ENCODE measurements at regions not wholly inside any gene's neighbourhood (a gene's known extent, or its start where the extent isn't known, plus 50 kb on each side); places are given as distances from the start of the nearest gene placed in this dataset.

- TF ChIP-seq, protein P1, sequence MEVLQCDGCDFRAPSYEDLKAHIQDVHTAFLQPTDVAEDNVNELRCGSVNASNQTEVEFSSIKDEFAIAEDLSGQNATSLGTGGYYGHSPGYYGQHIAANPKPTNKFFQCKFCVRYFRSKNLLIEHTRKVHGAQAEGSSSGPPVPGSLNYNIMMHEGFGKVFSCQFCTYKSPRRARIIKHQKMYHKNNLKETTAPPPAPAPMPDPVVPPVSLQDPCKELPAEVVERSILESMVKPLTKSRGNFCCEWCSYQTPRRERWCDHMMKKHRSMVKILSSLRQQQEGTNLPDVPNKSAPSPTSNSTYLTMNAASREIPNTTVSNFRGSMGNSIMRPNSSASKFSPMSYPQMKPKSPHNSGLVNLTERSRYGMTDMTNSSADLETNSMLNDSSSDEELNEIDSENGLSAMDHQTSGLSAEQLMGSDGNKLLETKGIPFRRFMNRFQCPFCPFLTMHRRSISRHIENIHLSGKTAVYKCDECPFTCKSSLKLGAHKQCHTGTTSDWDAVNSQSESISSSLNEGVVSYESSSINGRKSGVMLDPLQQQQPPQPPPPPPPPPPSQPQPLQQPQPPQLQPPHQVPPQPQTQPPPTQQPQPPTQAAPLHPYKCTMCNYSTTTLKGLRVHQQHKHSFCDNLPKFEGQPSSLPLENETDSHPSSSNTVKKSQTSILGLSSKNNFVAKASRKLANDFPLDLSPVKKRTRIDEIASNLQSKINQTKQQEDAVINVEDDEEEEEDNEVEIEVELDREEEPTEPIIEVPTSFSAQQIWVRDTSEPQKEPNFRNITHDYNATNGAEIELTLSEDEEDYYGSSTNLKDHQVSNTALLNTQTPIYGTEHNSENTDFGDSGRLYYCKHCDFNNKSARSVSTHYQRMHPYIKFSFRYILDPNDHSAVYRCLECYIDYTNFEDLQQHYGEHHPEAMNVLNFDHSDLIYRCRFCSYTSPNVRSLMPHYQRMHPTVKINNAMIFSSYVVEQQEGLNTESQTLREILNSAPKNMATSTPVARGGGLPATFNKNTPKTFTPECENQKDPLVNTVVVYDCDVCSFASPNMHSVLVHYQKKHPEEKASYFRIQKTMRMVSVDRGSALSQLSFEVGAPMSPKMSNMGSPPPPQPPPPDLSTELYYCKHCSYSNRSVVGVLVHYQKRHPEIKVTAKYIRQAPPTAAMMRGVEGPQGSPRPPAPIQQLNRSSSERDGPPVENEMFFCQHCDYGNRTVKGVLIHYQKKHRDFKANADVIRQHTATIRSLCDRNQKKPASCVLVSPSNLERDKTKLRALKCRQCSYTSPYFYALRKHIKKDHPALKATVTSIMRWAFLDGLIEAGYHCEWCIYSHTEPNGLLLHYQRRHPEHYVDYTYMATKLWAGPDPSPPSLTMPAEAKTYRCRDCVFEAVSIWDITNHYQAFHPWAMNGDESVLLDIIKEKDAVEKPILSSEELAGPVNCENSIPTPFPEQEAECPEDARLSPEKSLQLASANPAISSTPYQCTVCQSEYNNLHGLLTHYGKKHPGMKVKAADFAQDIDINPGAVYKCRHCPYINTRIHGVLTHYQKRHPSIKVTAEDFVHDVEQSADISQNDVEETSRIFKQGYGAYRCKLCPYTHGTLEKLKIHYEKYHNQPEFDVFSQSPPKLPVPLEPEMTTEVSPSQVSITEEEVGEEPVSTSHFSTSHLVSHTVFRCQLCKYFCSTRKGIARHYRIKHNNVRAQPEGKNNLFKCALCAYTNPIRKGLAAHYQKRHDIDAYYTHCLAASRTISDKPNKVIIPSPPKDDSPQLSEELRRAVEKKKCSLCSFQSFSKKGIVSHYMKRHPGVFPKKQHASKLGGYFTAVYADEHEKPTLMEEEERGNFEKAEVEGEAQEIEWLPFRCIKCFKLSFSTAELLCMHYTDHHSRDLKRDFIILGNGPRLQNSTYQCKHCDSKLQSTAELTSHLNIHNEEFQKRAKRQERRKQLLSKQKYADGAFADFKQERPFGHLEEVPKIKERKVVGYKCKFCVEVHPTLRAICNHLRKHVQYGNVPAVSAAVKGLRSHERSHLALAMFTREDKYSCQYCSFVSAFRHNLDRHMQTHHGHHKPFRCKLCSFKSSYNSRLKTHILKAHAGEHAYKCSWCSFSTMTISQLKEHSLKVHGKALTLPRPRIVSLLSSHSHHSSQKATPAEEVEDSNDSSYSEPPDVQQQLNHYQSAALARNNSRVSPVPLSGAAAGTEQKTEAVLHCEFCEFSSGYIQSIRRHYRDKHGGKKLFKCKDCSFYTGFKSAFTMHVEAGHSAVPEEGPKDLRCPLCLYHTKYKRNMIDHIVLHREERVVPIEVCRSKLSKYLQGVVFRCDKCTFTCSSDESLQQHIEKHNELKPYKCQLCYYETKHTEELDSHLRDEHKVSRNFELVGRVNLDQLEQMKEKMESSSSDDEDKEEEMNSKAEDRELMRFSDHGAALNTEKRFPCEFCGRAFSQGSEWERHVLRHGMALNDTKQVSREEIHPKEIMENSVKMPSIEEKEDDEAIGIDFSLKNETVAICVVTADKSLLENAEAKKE (CRISPR knock-in tag; IDR thresholded peaks at IDR 0.05), result no peak
- TF ChIP-seq EZH2 (IDR thresholded peaks at IDR 0.05; ENCODE audit: low read depth, unreplicated experiment) (no peak), EZH2phosphoT487 (IDR thresholded peaks at IDR 0.05; ENCODE audit: unreplicated experiment) (no peak), ZNF114 (CRISPR knock-in tag; IDR thresholded peaks at IDR 0.05) (no peak), NANOG (IDR thresholded peaks at IDR 0.05; ENCODE audit: borderline replicate concordance) (no peak), ZNF331 (CRISPR knock-in tag; IDR thresholded peaks at IDR 0.05; ENCODE audit: low read depth) (no peak)
Observed at GRCh38 chr12:94094700-94095099, 53.7 kb upstream of the PLXNC1 start (continued).

- DNase-seq (ENCODE audit: low spot score) (no peak), ATAC-seq (no peak)
- Mint-ChIP-seq H3K27me3 (ENCODE audit: insufficient read depth, low read depth, poor library complexity) (peaks cover 10% of the 10 kb centered on the region), H3K36me3 (ENCODE audit: low read depth) (no peaks in the 10 kb centered on the region), H3K4me1 (peaks cover 2% of the 10 kb centered on the region; the same call in 1 of the 3 replicates), H3K27ac (no peak overlapping the region), H3K9me3 (no peaks in the 10 kb centered on the region), H3K4me3 (no peak overlapping the region)
- H2AFZ ChIP-seq, result 0 out of 2 replicates have a peak overlapping the region, but pooled peaks have one; percentile 10
- no peaks in the 10 kb centered on the region for H3K27me3 ChIP-seq (ENCODE audit: insufficient read depth)
- no peak overlapping the region for H3K4me2 ChIP-seq
- H3K9me2 ChIP-seq (ENCODE audit: insufficient read depth), result no peaks in the 10 kb centered on the region
- no peaks in the 10 kb centered on the region for H4K20me1 ChIP-seq (replicated peaks; ENCODE audit: insufficient read depth)
- H3K36me3 ChIP-seq (ENCODE audit: insufficient read depth), result no peaks in the 10 kb centered on the region
- no peaks in the 10 kb centered on the region for H3K4me1 ChIP-seq (ENCODE audit: insufficient read depth)
- H3K79me2 ChIP-seq (replicated peaks; ENCODE audit: insufficient read depth), result no peaks in the 10 kb centered on the region
- no peak overlapping the region for H3K4me3 ChIP-seq
- TF ChIP-seq CREB1 (CRISPR knock-in tag; IDR thresholded peaks at IDR 0.05; ENCODE audit: low read depth), result no peak
- no peak for TF ChIP-seq EZH2 (IDR thresholded peaks at IDR 0.05; ENCODE audit: low read depth, unreplicated experiment)
- no peak for TF ChIP-seq ZNF331 (CRISPR knock-in tag; IDR thresholded peaks at IDR 0.05; ENCODE audit: low read depth)
- no peak for TF ChIP-seq ZNF114 (CRISPR knock-in tag; IDR thresholded peaks at IDR 0.05)
- no peak for TF ChIP-seq STAT1 (IDR thresholded peaks at IDR 0.05; ENCODE audit: unreplicated experiment)
- TF ChIP-seq NANOG (IDR thresholded peaks at IDR 0.05; ENCODE audit: borderline replicate concordance), result no peak
- TF ChIP-seq REST (IDR thresholded peaks at IDR 0.05; ENCODE audit: unreplicated experiment), result no peak
- no peak for TF ChIP-seq ETS1 (IDR thresholded peaks at IDR 0.05)
- TF ChIP-seq CTCF (conservative IDR thresholded peaks at IDR 0.05; ENCODE audit: low read depth in 2 of 2), result no peak
- H3K27ac ChIP-seq (ENCODE audit: low read depth), result no peak overlapping the region
- no peaks in the 10 kb centered on the region for H3F3A ChIP-seq (replicated peaks; ENCODE audit: low read depth)
Observed at GRCh38 chr12:94095618-94096017, 52.8 kb upstream of the PLXNC1 start.

All from GM23338 (cell line).